Lung (tissue), 11 donors: ENCODE measurements at regions not wholly inside any gene's neighbourhood (a gene's known extent, or its start where the extent isn't known, plus 50 kb on each side); places are given as distances from the start of the nearest gene placed in this dataset.

Experiments
- ATAC-seq: fragments of 200-7000 bp; cut with Tn5 transposase; one replicate; pipeline ENCODE4 v1.9.1; 2020; ENCODE audit warnings: moderate number of reproducible peaks; ENCODE audit not compliant: insufficient read depth, low FRiP score
- DNase-seq, 3 donors: peaks; one replicate each; pipeline ENCODE4 v3.0.0-alpha.2; 2013 to 2017
- H3K27ac ChIP-seq, 2 donors: one replicate each; pipeline ENCODE4 v1.5.1; 2013; ENCODE audit warnings: mild to moderate bottlenecking in 2 of 2, moderate library complexity in 2 of 2, control low read depth in 1 of 2, inconsistent platforms in 1 of 2, low read depth in 1 of 2, low read length in 1 of 2
- H3K27me3 ChIP-seq, 3 donors: one replicate each; pipeline ENCODE4 v1.5.1; 2013; ENCODE audit warnings: low read length in 2 of 3; ENCODE audit not compliant: control insufficient read depth in 3 of 3, insufficient read depth in 3 of 3
- H3K36me3 ChIP-seq, 4 donors: one replicate each; pipeline ENCODE4 v1.5.1; 2013; ENCODE audit warnings: low read length in 4 of 4, mild to moderate bottlenecking in 1 of 4, moderate library complexity in 1 of 4; ENCODE audit not compliant: control insufficient read depth in 4 of 4, insufficient read depth in 4 of 4
- H3K4me1 ChIP-seq, 5 donors: one replicate each; pipeline ENCODE4 v1.5.1; 2013; ENCODE audit warnings: low read length in 5 of 5, mild to moderate bottlenecking in 2 of 5, moderate library complexity in 1 of 5; ENCODE audit not compliant: control insufficient read depth in 5 of 5, insufficient read depth in 5 of 5
- H3K4me3 ChIP-seq: one replicate; pipeline ENCODE4 v1.5.1; 2013; ENCODE audit warnings: mild to moderate bottlenecking, control low read depth, moderate library complexity
- H3K9ac ChIP-seq, 2 donors: one replicate each; pipeline ENCODE4 v1.5.1; 2013; ENCODE audit warnings: low read length in 2 of 2, control low read depth in 1 of 2; ENCODE audit not compliant: insufficient read depth in 1 of 2
- H3K9me3 ChIP-seq, 4 donors: one replicate each; pipeline ENCODE4 v1.5.1; 2013; ENCODE audit warnings: low read length in 3 of 4, mild to moderate bottlenecking in 1 of 4, moderate library complexity in 1 of 4; ENCODE audit not compliant: control insufficient read depth in 4 of 4, insufficient read depth in 3 of 4
- WGBS, 2 donors: extraction: QIAGEN DNeasy Blood & Tissue Kit; methylation state at CpG; one replicate each; pipeline ENCODE4 v1.1.7; 2013; 5-methylcytosine and 5-hydroxymethylcytosine counted together
- TF ChIP-seq, protein P1 (sequence below): IDR thresholded peaks from 2 replicates; pipeline ENCODE4 v1.5.1; 2012; ENCODE audit warnings: mild to moderate bottlenecking; ENCODE audit errors: control extremely low read depth, extremely low read depth
- donor health status: control.
- donor health status: control.
- donor health status: Bipolar disorder and iron deficiency.
- donor health status: healthy.
- donor health status: DM: yes; HTN: yes; CAD: no.

DNA sequence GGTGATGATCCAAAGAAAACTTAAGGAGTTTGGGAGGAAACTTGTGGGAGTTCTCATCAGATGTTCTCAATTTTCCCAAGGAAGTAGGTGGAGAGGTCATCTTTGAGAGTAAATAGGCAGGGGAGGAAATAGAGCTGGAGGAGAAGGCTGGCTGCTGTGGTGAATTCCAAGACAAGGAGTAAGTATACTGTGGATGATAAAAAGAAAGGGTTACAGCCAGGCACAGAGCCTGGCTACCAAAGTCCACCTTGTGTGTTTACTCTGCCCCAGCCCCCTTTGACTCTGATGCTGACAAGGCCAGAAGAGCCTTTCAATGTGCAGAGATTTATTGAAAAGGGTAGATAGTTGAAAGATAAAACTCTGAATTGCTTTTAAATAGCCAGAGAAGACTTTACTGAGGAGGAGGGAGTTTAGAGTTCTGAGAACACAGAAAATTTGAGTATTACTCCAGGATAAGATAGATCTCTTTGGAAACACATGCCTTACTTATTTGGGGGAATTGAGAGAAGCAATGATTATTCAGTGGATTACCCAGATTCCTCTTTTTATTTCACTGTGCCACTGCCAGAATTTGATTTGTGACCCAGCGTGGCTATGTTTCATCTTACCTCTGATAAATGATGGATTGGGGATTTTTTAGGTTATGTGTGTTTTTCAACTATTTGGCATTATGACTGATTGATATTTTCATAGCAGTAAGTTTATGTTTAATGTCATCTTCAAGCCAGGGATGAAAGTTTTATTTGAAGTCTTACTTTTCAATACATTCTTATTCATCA is 182.6 kb upstream of the JAG1 start:
- Histone ChIP-seq H3K9ac (no peak overlapping the region), H3K27ac (peak overlapping the region in 1 of 2 donors; percentile 23), H3K4me1 (no peaks in the 10 kb centered on the region), H3K36me3 (peaks cover 0 to 3% (median 0%) of the 10 kb centered on the region in 4 donors), H3K4me3 (no peak overlapping the region), H3K9me3 (no peaks in the 10 kb centered on the region), H3K27me3 (no peaks in the 10 kb centered on the region)
- 82 to 97% methylated on average over 1 of the region's 1 CpG for WGBS, 2 donors
- ATAC-seq (no peak), DNase-seq (no peak)
- TF ChIP-seq, protein P1, sequence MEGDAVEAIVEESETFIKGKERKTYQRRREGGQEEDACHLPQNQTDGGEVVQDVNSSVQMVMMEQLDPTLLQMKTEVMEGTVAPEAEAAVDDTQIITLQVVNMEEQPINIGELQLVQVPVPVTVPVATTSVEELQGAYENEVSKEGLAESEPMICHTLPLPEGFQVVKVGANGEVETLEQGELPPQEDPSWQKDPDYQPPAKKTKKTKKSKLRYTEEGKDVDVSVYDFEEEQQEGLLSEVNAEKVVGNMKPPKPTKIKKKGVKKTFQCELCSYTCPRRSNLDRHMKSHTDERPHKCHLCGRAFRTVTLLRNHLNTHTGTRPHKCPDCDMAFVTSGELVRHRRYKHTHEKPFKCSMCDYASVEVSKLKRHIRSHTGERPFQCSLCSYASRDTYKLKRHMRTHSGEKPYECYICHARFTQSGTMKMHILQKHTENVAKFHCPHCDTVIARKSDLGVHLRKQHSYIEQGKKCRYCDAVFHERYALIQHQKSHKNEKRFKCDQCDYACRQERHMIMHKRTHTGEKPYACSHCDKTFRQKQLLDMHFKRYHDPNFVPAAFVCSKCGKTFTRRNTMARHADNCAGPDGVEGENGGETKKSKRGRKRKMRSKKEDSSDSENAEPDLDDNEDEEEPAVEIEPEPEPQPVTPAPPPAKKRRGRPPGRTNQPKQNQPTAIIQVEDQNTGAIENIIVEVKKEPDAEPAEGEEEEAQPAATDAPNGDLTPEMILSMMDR: no peak

DNA sequence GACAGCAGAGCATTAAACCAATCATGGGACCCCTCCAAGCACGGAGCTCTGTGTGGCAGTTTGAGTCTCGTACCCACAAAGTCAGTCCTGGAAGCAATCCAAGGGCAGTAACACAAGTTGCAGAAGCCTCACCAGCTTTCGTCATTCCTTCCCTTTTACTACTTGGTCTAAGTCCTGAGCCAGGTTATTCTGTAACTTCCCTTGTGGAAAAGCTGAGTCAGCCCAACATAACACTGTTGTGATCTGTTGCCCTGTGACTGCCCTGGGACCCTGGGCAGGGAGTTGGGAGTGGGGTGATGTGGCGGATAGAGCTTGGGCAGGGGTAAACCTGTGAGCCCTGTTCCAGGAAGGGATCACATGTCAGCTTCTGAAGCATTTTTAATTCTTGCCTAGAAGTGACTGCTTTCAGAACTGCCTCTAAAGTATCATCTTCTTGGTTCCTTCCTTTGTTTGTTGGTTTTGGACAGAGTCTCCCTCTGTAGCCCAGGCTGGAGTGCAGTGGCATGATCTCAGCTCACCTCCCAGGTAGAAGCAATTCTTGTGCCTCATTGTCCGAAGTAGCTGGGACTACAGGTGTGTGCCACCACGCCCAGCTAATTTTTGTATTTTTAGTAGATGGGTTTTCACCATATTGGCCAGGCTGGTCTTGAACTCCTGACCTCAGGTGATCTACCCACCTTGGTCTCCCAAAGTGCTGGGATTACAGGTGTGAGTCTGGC is 183.7 kb upstream of the JAG1 start:
- no peaks in the 10 kb centered on the region for H3K9me3 ChIP-seq
- no peak overlapping the region for H3K27ac ChIP-seq
- H3K4me1 ChIP-seq: no peaks in the 10 kb centered on the region
- H3K27me3 ChIP-seq: no peaks in the 10 kb centered on the region
- no peak overlapping the region for H3K9ac ChIP-seq
- 52 to 69% methylated on average over 6 of the region's 6 CpGs for WGBS, 2 donors
- no peak overlapping the region for H3K4me3 ChIP-seq
- TF ChIP-seq, protein P1: no peak
- DNase-seq: peak in 2 of 3 donors; percentile 19 to 33
- no peak for ATAC-seq
- H3K36me3 ChIP-seq: peaks cover 0 to 3% (median 0%) of the 10 kb centered on the region in 4 donors

DNA sequence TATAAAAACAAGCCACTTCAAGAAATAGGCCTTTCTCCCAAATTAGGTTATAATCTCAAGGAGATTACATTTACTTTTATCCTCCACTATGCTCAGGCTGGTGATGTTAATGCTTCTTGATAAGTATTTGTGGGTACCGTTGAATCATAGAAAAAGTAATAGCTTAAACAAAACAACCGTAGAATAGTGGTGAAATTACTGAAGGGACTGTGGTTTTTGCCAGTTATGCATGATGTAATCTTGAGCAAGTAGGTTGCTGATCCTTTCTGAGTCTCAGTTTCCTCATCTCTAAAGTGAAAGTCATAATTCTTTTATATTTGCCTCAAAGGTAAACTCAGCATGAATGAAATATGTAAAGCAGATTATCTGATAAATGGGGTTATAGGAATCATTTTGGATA is 187.3 kb upstream of the JAG1 start:
- Histone ChIP-seq H3K4me1 (peaks cover 0 to 16% (median 10%) of the 10 kb centered on the region in 5 donors), H3K27me3 (no peaks in the 10 kb centered on the region), H3K36me3 (no peaks in the 10 kb centered on the region), H3K9ac (no peak overlapping the region), H3K9me3 (no peaks in the 10 kb centered on the region), H3K4me3 (no peak overlapping the region), H3K27ac (no peak overlapping the region)
- WGBS, 2 donors: 33 to 61% methylated on average over 2 of the region's 2 CpGs
- TF ChIP-seq, protein P1: no peak
- no peak for ATAC-seq
- DNase-seq: no peak
